ENCODE measurements at regions not wholly inside any gene's neighbourhood (a gene's known extent, or its start where the extent isn't known, plus 50 kb on each side); places are given as distances from the start of the nearest gene placed in this dataset.

GRCh38 chr10:105798328-105798889, 1157.3 kb downstream of the SORCS3 start:
- H3K4me1 ChIP-seq = no peaks in the 10 kb centered on the region
- no peaks in the 10 kb centered on the region for H3K9me3 ChIP-seq
- no peak overlapping the region for H3K27ac ChIP-seq
- no peak for ATAC-seq
- no peak overlapping the region for H3K4me3 ChIP-seq
- no peaks in the 10 kb centered on the region for H3K36me3 ChIP-seq
- TF ChIP-seq EP300 (IDR thresholded peaks at IDR 0.05) (no peak), CTCF (IDR thresholded peaks at IDR 0.05) (no peak)
- no peaks in the 10 kb centered on the region for H3K27me3 ChIP-seq
- WGBS, 2 donors (ENCODE audit: low coverage in 1 of 2) = 78 to 100% methylated on average over 1 to 3 of the region's 3 CpGs

GRCh38 chr10:105797234-105797890, 1156.3 kb downstream of the SORCS3 start:
- H3K4me3 ChIP-seq = no peak overlapping the region
- H3K4me1 ChIP-seq = no peaks in the 10 kb centered on the region
- no peaks in the 10 kb centered on the region for H3K27me3 ChIP-seq
- H3K9me3 ChIP-seq = no peaks in the 10 kb centered on the region
- 67 to 70% methylated on average over 6 of the region's 6 CpGs for WGBS, 2 donors (ENCODE audit: low coverage in 1 of 2)
- no peaks in the 10 kb centered on the region for H3K36me3 ChIP-seq
- H3K27ac ChIP-seq = no peak overlapping the region
- no peak for ATAC-seq
- no peak for TF ChIP-seq POLR2AphosphoS5 (IDR thresholded peaks at IDR 0.05)
- peak in 3 of 4 experiments; percentile 6 to 48 (median 11) for TF ChIP-seq CTCF (IDR thresholded peaks at IDR 0.05)

GRCh38 chr10:105793071-105793470, 1152.0 kb downstream of the SORCS3 start:
- no peak for ATAC-seq
- Histone ChIP-seq H3K9me3 (no peaks in the 10 kb centered on the region), H3K4me1 (no peaks in the 10 kb centered on the region), H3K27ac (no peak overlapping the region), H3K36me3 (no peaks in the 10 kb centered on the region), H3K4me3 (no peak overlapping the region), H3K27me3 (no peaks in the 10 kb centered on the region)
- TF ChIP-seq EP300 (IDR thresholded peaks at IDR 0.05) = no peak
- TF ChIP-seq POLR2AphosphoS5 (IDR thresholded peaks at IDR 0.05) = no peak
- no peak for TF ChIP-seq CTCF (IDR thresholded peaks at IDR 0.05)
- TF ChIP-seq POLR2A (IDR thresholded peaks at IDR 0.05) = no peak
- 20 to 28% methylated on average over 3 of the region's 3 CpGs for WGBS, 2 donors (ENCODE audit: low coverage in 1 of 2)

- no peaks in the 10 kb centered on the region for H3K36me3 ChIP-seq
- 33 to 61% methylated on average over 2 to 3 of the region's 3 CpGs for WGBS, 2 donors (ENCODE audit: low coverage in 1 of 2)
- no peak overlapping the region for H3K27ac ChIP-seq
- H3K9me3 ChIP-seq = peaks cover 0 to 4% (median 0%) of the 10 kb centered on the region in 3 donors
- H3K4me1 ChIP-seq = no peaks in the 10 kb centered on the region
- H3K27me3 ChIP-seq = no peaks in the 10 kb centered on the region
- ATAC-seq = no peak
- TF ChIP-seq POLR2AphosphoS5 (IDR thresholded peaks at IDR 0.05) = no peak
- no peak for TF ChIP-seq CTCF (IDR thresholded peaks at IDR 0.05)
- TF ChIP-seq EP300 (IDR thresholded peaks at IDR 0.05) = no peak
- TF ChIP-seq POLR2A (IDR thresholded peaks at IDR 0.05) = no peak
- H3K4me3 ChIP-seq = no peak overlapping the region
Observed at GRCh38 chr10:105785721-105786120, 1144.6 kb downstream of the SORCS3 start.

- no peaks in the 10 kb centered on the region for H3K27me3 ChIP-seq
- no peak overlapping the region for H3K27ac ChIP-seq
- H3K36me3 ChIP-seq = no peaks in the 10 kb centered on the region
- ATAC-seq = no peak
- H3K4me1 ChIP-seq = no peaks in the 10 kb centered on the region
- WGBS, 2 donors (ENCODE audit: low coverage in 1 of 2) = 71 to 91% methylated on average over 3 to 4 of the region's 7 CpGs
- H3K4me3 ChIP-seq = no peak overlapping the region
- no peak for TF ChIP-seq POLR2A (IDR thresholded peaks at IDR 0.05)
- no peak for TF ChIP-seq CTCF (IDR thresholded peaks at IDR 0.05)
- TF ChIP-seq POLR2AphosphoS5 (IDR thresholded peaks at IDR 0.05) = no peak
- no peak for TF ChIP-seq EP300 (IDR thresholded peaks at IDR 0.05)
- peaks cover 0 to 4% (median 0%) of the 10 kb centered on the region in 3 donors for H3K9me3 ChIP-seq
Observed at GRCh38 chr10:105783936-105784483, 1142.9 kb downstream of the SORCS3 start.
